ENCODE measurements at regions not wholly inside any gene's neighbourhood (a gene's known extent, or its start where the extent isn't known, plus 50 kb on each side); places are given as distances from the start of the nearest gene placed in this dataset.
"Not testable (repeated sequence)": the region's sequence is repeated elsewhere in the genome, so short reads cannot be mapped to it uniquely, and the experiment has no call there.

DNA sequence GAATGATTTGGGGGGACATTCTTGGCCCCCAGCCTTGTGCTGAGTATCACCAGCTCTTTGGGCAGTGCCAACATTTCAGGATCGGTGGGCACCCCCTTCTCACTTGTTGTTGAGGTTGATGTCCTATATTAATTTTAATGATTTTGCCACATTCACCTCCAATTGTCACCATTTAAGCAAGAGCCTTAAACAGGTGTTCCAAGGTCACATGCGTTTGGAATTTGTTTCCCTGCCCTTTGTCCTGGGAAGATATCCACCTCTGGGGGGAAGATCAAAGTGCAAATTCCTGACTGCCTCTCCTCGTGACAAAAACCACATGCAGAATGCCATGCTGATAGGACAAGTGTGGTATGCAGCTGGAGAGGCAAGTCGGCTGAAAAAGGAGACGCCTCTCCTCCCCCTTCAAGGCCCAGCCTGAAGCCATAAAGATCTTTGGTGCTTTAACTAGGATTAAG lies 72.5 kb upstream of the ID2 start:
- H3K27me3 Mint-ChIP-seq (ENCODE audit: low read depth in 3 of 3): peaks cover 0 to 4% (median 3%) of the 10 kb centered on the region in 3 donors
- Histone ChIP-seq H3K9ac (ENCODE audit: insufficient read depth, low read length, poor library complexity, severe bottlenecking) (no peak overlapping the region), H3K36me3 (replicated peaks in 1 of 2; ENCODE audit: control insufficient read depth in 1 of 2, insufficient read depth in 2 of 2, low read length in 2 of 2) (no peaks in the 10 kb centered on the region), H2AFZ (ENCODE audit: insufficient read depth, low read depth, low read length, poor library complexity, severe bottlenecking) (no peak overlapping the region), H3K9me3 (replicated peaks in 1 of 2; ENCODE audit: control insufficient read depth in 1 of 2, insufficient read depth in 1 of 2, low read length in 2 of 2) (peaks cover 0 to 5% of the 10 kb centered on the region in 2 donors), H4K20me1 (ENCODE audit: insufficient read depth, low read length) (no peaks in the 10 kb centered on the region), H3K27me3 (ENCODE audit: control insufficient read depth in 2 of 2, insufficient read depth in 2 of 2, low read length in 2 of 2) (no peaks in the 10 kb centered on the region), H3K4me2 (replicated peaks; ENCODE audit: extremely low read depth, low read length, poor library complexity, severe bottlenecking) (no peak overlapping the region), H3K27ac (ENCODE audit: low read depth in 1 of 2, low read length in 2 of 2) (no peak overlapping the region), H3K4me3 (replicated peaks in 1 of 3; ENCODE audit: low read depth in 2 of 3, low read length in 3 of 3) (no peak overlapping the region), H3K4me1 (ENCODE audit: control insufficient read depth in 1 of 2, insufficient read depth in 2 of 2, low read length in 2 of 2) (peaks cover 9 to 13% of the 10 kb centered on the region in 2 donors), H3K79me2 (ENCODE audit: insufficient read depth, low read length) (no peaks in the 10 kb centered on the region)
- H3K9me3 Mint-ChIP-seq: peaks cover 0 to 8% (median 5%) of the 10 kb centered on the region in 7 donors
- intact Hi-C loops (cut with micrococcal nuclease): loop anchor here in 1 of 2 donors (10.0 kb wide), 1 partner anchor 305 kb away; no protein-coding TSS in a partner anchor
- peaks cover 16% of the 10 kb centered on the region for H3K4me1 Mint-ChIP-seq
- DNase-seq: no peak
- no peaks in the 10 kb centered on the region for H3K36me3 Mint-ChIP-seq
- TF ChIP-seq, protein P1, sequence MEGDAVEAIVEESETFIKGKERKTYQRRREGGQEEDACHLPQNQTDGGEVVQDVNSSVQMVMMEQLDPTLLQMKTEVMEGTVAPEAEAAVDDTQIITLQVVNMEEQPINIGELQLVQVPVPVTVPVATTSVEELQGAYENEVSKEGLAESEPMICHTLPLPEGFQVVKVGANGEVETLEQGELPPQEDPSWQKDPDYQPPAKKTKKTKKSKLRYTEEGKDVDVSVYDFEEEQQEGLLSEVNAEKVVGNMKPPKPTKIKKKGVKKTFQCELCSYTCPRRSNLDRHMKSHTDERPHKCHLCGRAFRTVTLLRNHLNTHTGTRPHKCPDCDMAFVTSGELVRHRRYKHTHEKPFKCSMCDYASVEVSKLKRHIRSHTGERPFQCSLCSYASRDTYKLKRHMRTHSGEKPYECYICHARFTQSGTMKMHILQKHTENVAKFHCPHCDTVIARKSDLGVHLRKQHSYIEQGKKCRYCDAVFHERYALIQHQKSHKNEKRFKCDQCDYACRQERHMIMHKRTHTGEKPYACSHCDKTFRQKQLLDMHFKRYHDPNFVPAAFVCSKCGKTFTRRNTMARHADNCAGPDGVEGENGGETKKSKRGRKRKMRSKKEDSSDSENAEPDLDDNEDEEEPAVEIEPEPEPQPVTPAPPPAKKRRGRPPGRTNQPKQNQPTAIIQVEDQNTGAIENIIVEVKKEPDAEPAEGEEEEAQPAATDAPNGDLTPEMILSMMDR (IDR thresholded peaks at IDR 0.05): no peak
- no peak overlapping the region for H3K27ac Mint-ChIP-seq
- H3K4me3 Mint-ChIP-seq: no peak overlapping the region
- no CpG with 5 or more reads among the region's 5 CpGs for WGBS (ENCODE audit: insufficient coverage)

DNA sequence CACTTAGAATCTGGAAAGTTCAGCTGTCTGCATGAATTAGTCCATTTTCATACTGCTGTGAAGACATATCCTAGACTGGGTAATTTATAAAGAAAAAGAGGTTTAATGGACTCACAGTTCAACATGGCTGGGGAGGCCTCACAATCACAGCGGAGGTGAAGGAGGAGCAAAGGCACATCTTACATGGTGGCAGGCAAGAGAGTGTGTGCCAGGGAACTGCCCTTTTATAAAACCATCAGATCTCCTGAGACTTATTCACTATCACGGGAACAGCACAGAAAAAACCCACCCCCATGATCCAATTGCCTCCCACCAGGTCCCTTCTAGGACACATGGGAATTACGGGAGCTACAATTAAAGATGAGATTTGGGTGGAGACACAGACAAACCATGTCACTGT lies 71.1 kb upstream of the ID2 start:
- H3K9me3 ChIP-seq (replicated peaks in 1 of 2; ENCODE audit: control insufficient read depth in 1 of 2, insufficient read depth in 1 of 2, low read length in 2 of 2); DNase-seq; H3K4me3 ChIP-seq (replicated peaks in 1 of 3; ENCODE audit: low read depth in 2 of 3, low read length in 3 of 3); H3K27ac Mint-ChIP-seq; intact Hi-C loops (cut with micrococcal nuclease); H3K9ac ChIP-seq (ENCODE audit: insufficient read depth, low read length, poor library complexity, severe bottlenecking); H3K9me3 Mint-ChIP-seq; H3K27me3 Mint-ChIP-seq (ENCODE audit: low read depth in 3 of 3); H4K20me1 ChIP-seq (ENCODE audit: insufficient read depth, low read length); H3K79me2 ChIP-seq (ENCODE audit: insufficient read depth, low read length); H3K36me3 ChIP-seq (replicated peaks in 1 of 2; ENCODE audit: control insufficient read depth in 1 of 2, insufficient read depth in 2 of 2, low read length in 2 of 2); H3K27me3 ChIP-seq (ENCODE audit: control insufficient read depth in 2 of 2, insufficient read depth in 2 of 2, low read length in 2 of 2); H2AFZ ChIP-seq (ENCODE audit: insufficient read depth, low read depth, low read length, poor library complexity, severe bottlenecking); H3K4me3 Mint-ChIP-seq; H3K36me3 Mint-ChIP-seq; H3K27ac ChIP-seq (ENCODE audit: low read depth in 1 of 2, low read length in 2 of 2); H3K4me2 ChIP-seq (replicated peaks; ENCODE audit: extremely low read depth, low read length, poor library complexity, severe bottlenecking): not testable (repeated sequence)
- whole genome bisulfite sequencing (ENCODE audit: insufficient coverage): 71% methylated on average over 2 of the region's 3 CpGs
- peaks cover 9 to 13% of the 10 kb centered on the region in 2 donors for H3K4me1 ChIP-seq (ENCODE audit: control insufficient read depth in 1 of 2, insufficient read depth in 2 of 2, low read length in 2 of 2)
- H3K4me1 Mint-ChIP-seq: peaks cover 16% of the 10 kb centered on the region

All from CD14-positive monocyte (primary cell).